ENCODE measurements at regions not wholly inside any gene's neighbourhood (a gene's known extent, or its start where the extent isn't known, plus 50 kb on each side); places are given as distances from the start of the nearest gene placed in this dataset.

DNA sequence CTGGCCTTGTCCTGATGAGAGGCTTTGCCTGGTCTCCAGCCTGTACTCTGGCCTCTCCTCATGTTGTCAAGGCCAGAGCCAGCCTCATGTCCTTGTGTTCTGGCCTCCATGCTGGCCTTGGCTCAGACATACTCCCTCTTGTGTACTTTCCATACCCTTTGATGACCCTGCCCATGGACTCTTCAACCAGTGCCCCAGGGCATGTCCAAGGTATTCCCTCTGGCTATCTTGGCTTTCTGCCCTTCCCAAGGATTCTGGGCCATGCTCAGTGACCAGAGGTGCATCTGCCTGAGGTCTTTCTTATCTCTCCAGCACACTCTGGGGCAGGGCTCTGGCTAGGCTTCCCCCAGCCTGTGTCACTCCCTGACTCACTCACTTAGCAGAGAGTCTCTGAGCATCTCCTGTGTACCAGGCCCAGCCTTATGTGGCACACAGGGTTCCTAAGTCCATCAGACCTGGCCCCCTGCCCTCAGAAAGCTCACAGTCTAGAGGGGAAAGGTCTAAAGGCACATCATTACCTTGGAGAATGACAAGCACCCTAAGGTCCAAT is 141.4 kb upstream of the GRIK3 start:
- no peak for TF ChIP-seq POLR2A (IDR thresholded peaks at IDR 0.05)
- TF ChIP-seq, protein P1, sequence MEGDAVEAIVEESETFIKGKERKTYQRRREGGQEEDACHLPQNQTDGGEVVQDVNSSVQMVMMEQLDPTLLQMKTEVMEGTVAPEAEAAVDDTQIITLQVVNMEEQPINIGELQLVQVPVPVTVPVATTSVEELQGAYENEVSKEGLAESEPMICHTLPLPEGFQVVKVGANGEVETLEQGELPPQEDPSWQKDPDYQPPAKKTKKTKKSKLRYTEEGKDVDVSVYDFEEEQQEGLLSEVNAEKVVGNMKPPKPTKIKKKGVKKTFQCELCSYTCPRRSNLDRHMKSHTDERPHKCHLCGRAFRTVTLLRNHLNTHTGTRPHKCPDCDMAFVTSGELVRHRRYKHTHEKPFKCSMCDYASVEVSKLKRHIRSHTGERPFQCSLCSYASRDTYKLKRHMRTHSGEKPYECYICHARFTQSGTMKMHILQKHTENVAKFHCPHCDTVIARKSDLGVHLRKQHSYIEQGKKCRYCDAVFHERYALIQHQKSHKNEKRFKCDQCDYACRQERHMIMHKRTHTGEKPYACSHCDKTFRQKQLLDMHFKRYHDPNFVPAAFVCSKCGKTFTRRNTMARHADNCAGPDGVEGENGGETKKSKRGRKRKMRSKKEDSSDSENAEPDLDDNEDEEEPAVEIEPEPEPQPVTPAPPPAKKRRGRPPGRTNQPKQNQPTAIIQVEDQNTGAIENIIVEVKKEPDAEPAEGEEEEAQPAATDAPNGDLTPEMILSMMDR (IDR thresholded peaks at IDR 0.05): no peak
